Retinal pigment epithelial cell (primary cell): ENCODE measurements at regions not wholly inside any gene's neighbourhood (a gene's known extent, or its start where the extent isn't known, plus 50 kb on each side); places are given as distances from the start of the nearest gene placed in this dataset.

ENCODE experiments used
- DNase-seq: peaks from one replicate; pipeline ENCODE4 v3.0.0-alpha.2; 2010; ENCODE audit warnings: low read depth
- H3K4me3 ChIP-seq: 2 replicates; pipeline ENCODE4 v1.5.1; 2011; ENCODE audit warnings: mild to moderate bottlenecking, low read length, control low read depth, moderate library complexity
- TF ChIP-seq, protein P1 (sequence below): conservative IDR thresholded peaks from 2 replicates; pipeline ENCODE4 v1.5.1; 2011; ENCODE audit warnings: low read depth, low read length, control low read depth, inconsistent platforms

DNA sequence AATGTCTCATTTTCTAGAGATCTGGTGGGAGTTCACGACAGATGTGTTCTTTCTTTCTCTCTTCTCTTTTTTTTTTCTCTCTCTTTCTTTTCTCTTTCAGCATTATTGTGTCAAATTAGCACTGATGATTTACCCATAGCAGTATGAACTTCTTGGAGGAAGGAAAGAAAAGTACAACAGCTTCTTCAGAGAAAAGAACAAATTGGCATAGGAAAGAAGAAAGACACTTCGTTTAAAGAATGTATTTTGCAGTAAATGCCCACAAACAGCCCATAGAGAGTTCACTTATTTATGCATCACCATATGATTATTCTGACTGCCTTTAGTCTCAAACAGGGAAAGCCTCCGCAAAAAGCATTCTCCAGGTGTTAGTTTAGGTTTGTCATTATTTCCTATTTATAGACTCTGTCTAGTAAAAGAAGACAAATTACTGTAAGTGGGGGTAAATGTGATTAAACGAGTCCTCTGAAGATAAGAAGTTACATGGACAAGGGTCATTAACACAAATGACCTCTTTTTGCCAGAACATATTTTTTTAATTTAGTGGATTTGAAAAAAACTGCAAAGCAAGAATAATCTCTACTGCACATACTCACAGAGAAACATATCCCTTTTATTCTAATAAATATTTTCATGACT lies 68.0 kb downstream of the POU5F2 start:
- no peak for DNase-seq
- TF ChIP-seq, protein P1, sequence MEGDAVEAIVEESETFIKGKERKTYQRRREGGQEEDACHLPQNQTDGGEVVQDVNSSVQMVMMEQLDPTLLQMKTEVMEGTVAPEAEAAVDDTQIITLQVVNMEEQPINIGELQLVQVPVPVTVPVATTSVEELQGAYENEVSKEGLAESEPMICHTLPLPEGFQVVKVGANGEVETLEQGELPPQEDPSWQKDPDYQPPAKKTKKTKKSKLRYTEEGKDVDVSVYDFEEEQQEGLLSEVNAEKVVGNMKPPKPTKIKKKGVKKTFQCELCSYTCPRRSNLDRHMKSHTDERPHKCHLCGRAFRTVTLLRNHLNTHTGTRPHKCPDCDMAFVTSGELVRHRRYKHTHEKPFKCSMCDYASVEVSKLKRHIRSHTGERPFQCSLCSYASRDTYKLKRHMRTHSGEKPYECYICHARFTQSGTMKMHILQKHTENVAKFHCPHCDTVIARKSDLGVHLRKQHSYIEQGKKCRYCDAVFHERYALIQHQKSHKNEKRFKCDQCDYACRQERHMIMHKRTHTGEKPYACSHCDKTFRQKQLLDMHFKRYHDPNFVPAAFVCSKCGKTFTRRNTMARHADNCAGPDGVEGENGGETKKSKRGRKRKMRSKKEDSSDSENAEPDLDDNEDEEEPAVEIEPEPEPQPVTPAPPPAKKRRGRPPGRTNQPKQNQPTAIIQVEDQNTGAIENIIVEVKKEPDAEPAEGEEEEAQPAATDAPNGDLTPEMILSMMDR, result no peak
- H3K4me3 ChIP-seq, result no peak overlapping the region

DNA sequence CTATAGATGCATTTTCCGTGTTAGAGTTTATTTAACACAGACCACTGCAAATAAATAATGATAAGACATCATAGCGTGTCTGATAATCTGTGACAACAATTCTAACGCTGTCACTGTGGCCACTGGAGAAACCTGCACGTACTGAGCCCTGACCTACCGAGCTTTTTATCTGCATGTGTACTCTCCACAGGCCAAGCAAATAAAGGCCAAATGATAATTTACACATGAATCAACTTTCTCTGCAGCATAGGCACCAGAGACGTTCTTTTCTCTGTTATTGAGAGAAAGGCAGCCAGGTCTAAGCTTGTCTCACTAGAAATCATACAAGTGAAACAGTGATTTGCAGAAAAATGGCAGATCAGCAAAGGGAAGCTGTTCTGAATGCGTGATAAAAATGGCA lies 75.8 kb downstream of the POU5F2 start:
- TF ChIP-seq, protein P1, result no peak
- H3K4me3 ChIP-seq, result no peak overlapping the region
- DNase-seq, result no peak

DNA sequence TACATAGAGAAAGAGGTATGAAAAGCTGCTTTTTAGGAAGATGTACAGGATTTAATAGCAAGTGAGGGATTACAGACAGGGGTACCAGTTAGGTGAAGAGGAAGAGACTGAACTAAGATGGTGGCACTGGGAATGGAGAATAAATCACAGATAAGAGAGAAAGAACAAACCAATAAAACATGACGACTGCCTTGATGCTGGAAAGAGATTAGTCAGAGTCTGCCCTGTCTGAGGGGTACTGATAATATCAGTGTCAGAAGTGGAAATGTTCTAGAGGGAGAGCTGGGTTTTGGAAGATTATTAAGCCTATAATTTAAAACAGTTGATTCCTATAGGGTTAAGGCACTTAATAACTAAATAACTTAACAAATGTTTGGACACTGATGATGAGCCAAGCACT lies 77.7 kb downstream of the NR2F1 start:
- TF ChIP-seq, protein P1, result no peak
- no peak overlapping the region for H3K4me3 ChIP-seq
- no peak for DNase-seq

DNA sequence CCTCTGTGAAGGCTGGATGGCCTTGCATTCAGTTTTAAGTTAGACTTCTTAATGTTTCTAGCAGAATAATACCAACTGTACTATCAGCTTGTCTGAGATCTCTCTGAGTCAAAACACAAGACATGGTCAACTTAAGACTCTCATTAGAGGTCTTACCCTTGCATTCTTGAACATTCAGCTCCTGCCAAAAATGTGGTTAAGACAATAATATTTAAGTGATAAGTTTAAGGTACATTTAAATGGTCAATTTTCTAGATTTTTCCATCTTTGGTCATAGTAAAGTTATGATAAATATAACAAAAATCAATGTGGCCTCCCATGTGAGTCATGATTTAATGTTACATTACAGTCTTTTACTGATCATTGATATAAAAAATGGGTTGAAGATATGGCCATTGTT lies 75.0 kb downstream of the NR2F1 start:
- DNase-seq, result peak; percentile 55
- H3K4me3 ChIP-seq, result no peak overlapping the region
- TF ChIP-seq, protein P1, result no peak

DNA sequence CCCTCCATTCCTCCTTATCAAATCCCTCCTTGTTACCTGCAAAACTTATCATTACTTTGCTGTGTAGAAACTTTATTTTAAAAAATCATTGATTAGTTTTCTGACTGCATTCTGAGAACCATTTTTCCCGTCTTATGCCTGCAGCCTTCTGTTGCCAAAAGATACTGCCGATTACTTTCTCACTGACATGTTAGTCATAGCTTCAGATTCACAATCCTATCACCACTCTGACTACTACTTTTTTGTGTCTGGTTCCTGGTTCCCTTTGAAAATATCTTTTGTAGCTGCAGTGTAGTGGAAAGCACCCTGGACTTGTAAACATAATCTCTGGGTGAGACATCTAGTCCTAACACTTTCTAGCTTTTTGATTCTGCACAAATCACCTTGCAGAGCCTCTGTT lies 71.7 kb downstream of the NR2F1 start:
- TF ChIP-seq, protein P1, result no peak
- DNase-seq, result no peak
- no peak overlapping the region for H3K4me3 ChIP-seq

DNA sequence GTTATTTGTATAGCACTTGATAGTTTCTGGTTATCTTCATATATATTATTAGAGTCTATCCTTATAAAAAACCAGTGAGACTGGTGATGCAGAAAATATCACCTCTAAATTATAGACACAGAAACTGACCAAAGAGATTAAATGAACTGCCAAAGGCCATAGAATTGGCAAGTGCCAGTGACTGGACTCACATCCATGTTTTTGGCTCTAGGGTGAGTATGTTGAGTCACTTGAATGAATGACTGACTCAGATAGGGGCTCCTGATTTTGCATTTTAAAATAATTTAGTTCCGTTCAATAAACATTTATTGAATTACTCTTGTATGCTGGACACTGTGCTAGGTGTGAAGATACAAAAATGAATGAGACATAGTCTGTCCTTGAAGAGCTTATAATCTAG lies 70.7 kb downstream of the NR2F1 start:
- no peak overlapping the region for H3K4me3 ChIP-seq
- no peak for DNase-seq
- TF ChIP-seq, protein P1, result no peak

DNA sequence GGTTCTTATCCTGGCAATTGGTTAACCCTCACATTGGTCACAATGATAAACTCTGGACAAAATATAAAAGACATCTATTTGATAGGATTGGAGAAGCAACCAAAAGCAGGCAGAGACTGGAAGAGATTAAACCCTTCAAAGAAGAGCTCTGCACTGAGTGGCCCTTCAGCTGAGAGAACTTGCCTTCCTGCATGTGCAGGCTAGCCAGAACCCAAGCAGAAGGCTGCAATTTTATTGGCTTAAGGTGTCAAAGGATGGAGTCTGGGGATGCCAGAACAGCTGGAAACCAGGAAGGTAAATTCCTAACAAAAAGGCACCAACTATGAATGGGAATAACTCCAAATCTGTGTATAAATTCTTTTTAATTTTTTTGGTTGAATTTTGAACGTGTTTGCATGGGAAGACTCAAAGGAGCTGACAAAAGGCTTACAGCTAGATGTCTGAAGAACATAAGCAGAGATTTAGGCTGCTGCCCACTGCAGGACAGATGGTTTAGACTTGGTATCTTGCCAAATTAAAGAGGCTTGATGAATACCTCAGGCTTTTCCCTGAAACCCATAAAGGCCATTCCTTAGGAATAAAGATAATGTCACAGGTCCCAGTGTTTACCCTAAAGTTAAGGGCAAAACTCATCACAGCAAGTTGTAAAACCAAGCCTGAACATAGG lies 66.3 kb downstream of the NR2F1 start:
- DNase-seq, result no peak
- no peak overlapping the region for H3K4me3 ChIP-seq
- TF ChIP-seq, protein P1, result no peak
